Bronchial epithelial cell (primary cell): ENCODE measurements at regions not wholly inside any gene's neighbourhood (a gene's known extent, or its start where the extent isn't known, plus 50 kb on each side); places are given as distances from the start of the nearest gene placed in this dataset.

Source experiments
- DNase-seq: peaks from one replicate; pipeline ENCODE4 v3.0.0-alpha.2; 2010; ENCODE audit warnings: low read depth
- FAIRE-seq: peaks from 2 replicates; lab custom pipeline; 2011; peaks lifted over from hg19 to GRCh38; lab: Jason Lieb, UNC
- H3K27me3 ChIP-seq: 2 replicates; pipeline ENCODE4 v1.5.1; 2011; ENCODE audit warnings: low read length; ENCODE audit not compliant: control insufficient read depth, insufficient read depth
- H3K36me3 ChIP-seq: 2 replicates; pipeline ENCODE4 v1.5.1; 2011; ENCODE audit warnings: low read length; ENCODE audit not compliant: control insufficient read depth, insufficient read depth
- H3K4me3 ChIP-seq: 2 replicates; pipeline ENCODE4 v1.5.1; 2011; ENCODE audit warnings: mild to moderate bottlenecking, low read depth, low read length, control low read depth
- TF ChIP-seq, protein P1 (sequence below): IDR thresholded peaks from 2 replicates; pipeline ENCODE4 v1.5.1; 2011; ENCODE audit warnings: mild to moderate bottlenecking, moderate library complexity, low read length, control low read depth, inconsistent platforms; ENCODE audit not compliant: insufficient read depth, severe bottlenecking

DNA sequence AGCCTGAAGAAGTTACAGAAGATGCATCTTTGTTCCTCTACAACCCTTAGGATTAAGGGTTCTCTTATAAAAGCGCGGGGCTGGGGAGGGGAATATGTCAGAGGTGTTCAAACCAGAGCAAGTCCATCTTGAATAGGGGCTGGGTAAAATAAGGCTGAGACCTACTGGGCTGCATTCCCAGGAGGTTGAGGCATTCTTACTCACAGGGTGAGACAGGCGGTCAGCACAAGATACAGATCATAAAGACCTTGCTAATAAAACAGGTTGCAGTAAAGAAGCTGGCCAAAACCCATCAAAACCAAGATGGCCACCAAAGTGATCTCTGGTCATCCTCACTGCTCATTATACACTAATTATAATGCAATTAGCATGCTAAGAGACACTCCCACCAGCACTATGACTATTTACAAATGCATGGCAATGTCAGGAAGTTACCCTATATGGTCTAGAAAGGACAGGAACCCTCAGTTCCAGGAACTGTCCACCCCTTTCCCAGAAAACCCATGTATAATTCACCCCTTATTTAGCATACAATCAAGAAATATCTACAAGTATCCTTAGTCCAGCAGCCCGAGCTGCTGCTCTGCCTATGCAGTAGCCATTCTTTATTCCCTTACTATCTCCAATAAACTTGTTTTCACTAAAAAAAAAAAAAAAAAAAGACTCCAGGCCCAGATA lies 108.1 kb upstream of the FOXN3 start:
- Histone ChIP-seq H3K27me3 (no peaks in the 10 kb centered on the region), H3K36me3 (no peaks in the 10 kb centered on the region), H3K4me3 (no peak overlapping the region)
- no peak for FAIRE-seq
- peak; percentile 16 for DNase-seq
- TF ChIP-seq, protein P1, sequence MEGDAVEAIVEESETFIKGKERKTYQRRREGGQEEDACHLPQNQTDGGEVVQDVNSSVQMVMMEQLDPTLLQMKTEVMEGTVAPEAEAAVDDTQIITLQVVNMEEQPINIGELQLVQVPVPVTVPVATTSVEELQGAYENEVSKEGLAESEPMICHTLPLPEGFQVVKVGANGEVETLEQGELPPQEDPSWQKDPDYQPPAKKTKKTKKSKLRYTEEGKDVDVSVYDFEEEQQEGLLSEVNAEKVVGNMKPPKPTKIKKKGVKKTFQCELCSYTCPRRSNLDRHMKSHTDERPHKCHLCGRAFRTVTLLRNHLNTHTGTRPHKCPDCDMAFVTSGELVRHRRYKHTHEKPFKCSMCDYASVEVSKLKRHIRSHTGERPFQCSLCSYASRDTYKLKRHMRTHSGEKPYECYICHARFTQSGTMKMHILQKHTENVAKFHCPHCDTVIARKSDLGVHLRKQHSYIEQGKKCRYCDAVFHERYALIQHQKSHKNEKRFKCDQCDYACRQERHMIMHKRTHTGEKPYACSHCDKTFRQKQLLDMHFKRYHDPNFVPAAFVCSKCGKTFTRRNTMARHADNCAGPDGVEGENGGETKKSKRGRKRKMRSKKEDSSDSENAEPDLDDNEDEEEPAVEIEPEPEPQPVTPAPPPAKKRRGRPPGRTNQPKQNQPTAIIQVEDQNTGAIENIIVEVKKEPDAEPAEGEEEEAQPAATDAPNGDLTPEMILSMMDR: no peak

DNA sequence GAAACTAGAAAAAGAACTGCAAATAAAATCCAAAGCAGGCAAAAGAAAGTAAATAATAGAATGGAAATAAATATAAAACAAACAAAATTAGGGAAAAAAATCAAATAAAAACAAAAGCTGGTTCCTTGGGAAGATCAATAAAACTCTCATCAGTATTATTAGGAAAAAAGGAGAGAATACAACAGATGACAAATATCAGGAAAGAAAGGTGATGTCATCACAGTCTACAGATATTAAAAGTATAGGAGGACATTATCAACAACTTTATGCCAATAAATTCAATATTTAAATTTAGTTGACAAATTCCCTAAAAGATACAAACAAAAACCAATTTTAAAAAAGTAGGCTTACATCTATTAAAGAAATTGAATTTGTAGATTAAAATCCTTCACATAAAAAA lies 107.4 kb upstream of the FOXN3 start:
- TF ChIP-seq, protein P1: no peak

DNA sequence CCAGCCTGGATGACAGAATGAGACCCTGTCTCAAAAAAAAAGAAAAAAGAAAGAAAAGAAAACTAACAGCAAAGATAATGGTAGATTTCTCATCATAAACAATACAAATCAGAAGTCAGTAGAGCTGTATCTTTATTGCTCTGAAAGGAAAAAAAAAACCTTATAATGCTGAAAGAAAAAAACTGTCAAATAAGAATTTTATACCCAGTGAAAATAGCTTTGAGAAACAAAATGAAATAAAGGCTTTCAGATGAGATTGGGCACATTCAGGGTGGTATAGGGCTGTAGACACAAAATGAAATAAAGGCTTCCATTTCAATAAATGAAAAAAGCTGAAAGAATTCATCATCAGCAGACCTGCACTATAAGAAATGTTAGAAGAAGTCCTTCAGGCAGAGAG lies 105.0 kb upstream of the FOXN3 start:
- TF ChIP-seq, protein P1: no peak
- FAIRE-seq: no peak
- Histone ChIP-seq H3K36me3 (no peaks in the 10 kb centered on the region), H3K4me3 (no peak overlapping the region), H3K27me3 (no peaks in the 10 kb centered on the region)
- no peak for DNase-seq

More for the DNA sequence above, 107.4 kb upstream of the FOXN3 start:
- no peak for FAIRE-seq
- no peaks in the 10 kb centered on the region for H3K36me3 ChIP-seq
- H3K4me3 ChIP-seq: no peak overlapping the region
- no peak for DNase-seq
- H3K27me3 ChIP-seq: no peaks in the 10 kb centered on the region

DNA sequence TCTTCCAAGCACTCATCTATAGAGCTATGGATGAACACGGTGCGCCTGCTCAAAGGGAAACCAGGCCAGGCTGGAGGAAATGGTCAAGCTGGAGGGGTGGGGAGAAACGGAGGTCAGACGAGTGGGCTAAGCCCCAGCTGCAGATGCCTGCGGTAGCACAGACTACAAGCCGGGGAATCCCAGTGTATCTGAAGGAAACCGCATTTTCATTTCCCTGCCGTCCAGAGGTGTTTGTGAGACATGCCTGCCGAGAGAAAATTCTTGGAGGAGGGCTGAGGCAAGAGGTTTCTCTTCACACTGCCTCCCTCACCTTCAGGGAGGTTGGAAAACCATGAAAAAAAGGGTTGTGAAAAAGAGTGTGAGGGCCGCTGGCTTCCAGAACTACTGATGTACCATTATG lies 102.0 kb upstream of the FOXN3 start:
- TF ChIP-seq, protein P1: no peak
- FAIRE-seq: no peak

DNA sequence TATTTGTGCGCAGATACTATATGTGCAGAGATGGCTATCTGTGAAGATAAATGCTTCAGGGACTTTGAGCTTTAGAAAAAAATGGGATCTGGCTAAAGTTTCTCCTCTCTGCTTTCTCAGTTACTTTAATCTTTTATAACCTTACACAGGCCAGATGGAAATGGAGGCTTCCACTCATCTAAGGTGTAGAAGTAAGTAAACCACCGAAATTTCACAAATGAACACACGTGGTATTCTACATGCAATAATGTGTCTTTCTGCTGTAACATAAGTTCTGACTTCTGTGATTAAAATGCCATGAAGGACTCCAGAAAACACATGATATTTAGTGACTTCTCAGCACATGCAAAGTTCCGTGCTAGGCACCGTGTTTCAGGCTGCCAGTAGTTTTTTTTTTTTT lies 99.1 kb upstream of the FOXN3 start:
- no peak for DNase-seq
- H3K4me3 ChIP-seq: no peak overlapping the region
- H3K27me3 ChIP-seq: no peaks in the 10 kb centered on the region
- FAIRE-seq: no peak
- H3K36me3 ChIP-seq: no peaks in the 10 kb centered on the region
- TF ChIP-seq, protein P1: no peak

More for the DNA sequence above, 102.0 kb upstream of the FOXN3 start:
- no peaks in the 10 kb centered on the region for H3K27me3 ChIP-seq
- DNase-seq: no peak
- H3K4me3 ChIP-seq: no peak overlapping the region
- no peaks in the 10 kb centered on the region for H3K36me3 ChIP-seq

DNA sequence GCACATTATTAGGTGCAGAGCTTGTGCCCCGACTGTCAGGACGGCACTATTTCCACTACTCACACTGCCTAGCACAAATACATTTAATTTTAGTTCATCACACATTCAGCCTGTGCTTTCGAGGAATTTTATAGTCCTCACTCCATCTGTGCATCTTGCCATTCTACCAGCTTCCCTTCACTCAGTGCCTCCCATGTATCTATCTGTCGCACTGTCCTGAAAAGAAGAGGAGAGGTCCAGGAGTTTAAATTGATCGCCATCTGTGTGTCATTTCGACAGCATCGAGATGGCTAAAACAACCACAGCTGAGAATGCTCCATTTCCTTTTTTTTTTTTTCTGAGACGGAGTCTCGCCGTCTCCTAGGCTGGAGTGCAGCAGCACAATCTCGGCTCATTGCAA lies 97.6 kb upstream of the FOXN3 start:
- Histone ChIP-seq H3K36me3 (no peaks in the 10 kb centered on the region), H3K4me3 (no peak overlapping the region), H3K27me3 (no peaks in the 10 kb centered on the region)
- no peak for DNase-seq
- TF ChIP-seq, protein P1: no peak
- peak; percentile 52 for FAIRE-seq
